Glomerular visceral epithelial cell (primary cell): ENCODE measurements at regions not wholly inside any gene's neighbourhood (a gene's known extent, or its start where the extent isn't known, plus 50 kb on each side); places are given as distances from the start of the nearest gene placed in this dataset.
"Not testable (repeated sequence)": the region's sequence is repeated elsewhere in the genome, so short reads cannot be mapped to it uniquely, and the experiment has no call there.

Source experiments
- DNase-seq: peaks from one replicate; pipeline ENCODE4 v3.0.0-alpha.2; 2016; ENCODE audit errors: extremely low spot score

DNA sequence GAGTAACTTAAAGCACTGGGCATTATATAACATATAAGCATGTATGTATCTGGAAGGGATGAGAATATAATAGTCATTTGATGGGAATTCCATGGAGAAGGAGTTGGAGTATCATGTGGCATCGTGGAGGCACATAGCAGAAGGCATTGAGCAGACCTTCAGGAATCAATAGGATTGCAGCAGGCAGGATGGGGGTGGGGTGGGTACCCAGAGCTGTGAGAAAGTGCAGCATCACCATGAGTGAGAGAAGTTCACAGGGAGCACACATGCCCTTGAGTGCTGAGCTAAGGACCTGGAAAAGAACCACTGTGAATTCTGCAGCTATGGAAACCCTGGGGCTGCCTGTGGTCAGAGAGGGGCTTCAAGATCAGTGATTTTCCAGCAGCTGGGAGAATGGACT lies 57.3 kb downstream of the MED10 start:
- no peak for DNase-seq

DNA sequence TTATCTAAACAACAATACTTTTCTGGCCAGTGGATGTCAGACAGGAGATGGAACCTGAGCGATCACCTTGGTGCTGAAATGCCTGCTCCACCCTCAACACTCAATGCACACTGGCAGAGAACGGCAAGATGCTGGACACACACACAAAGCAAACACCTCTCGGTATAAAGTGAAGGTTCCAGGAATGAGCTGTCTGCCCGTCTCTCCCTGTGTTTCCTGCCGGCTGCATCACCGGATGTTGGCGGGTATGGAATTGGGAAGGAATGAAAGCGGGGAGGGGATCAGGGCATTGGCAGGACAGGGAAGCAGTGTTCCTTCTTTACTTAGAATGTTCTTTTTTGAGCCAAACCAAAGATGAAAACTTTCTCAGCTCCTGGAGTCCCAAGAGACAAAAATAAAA lies 59.2 kb downstream of the MED10 start:
- DNase-seq: no peak

DNA sequence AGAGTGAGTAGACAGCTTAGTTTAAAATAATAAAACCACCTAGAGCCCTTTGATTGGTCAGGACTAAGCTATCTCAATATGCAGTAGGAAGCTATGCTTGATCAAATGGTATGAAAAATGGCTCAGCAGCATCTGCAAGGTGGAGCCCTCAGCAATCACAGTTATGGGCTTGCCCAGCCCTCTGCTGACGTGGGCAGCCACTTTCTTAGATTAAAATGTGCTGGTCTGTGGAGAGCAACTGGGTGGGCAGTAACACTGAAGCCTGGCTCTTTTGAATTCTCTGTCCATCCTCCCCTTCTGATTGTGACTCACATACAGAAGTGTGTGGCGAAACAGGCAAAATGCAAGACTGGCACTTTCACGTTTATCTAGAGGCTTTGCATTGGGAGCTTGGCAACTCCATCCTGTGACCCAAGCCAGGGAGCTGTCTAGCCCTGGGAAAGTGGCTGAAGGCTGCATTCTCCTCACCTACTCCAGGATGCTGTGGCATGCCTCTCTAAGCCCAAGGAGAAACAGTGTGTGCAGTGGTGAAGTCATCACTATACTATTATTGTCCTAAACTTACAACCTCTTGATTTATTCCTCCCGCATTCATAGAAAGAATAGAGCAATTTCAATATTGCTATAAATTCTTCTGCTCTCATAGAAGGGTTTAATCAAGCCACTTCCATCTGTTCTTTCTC lies 61.1 kb downstream of the MED10 start:
- no peak for DNase-seq

DNA sequence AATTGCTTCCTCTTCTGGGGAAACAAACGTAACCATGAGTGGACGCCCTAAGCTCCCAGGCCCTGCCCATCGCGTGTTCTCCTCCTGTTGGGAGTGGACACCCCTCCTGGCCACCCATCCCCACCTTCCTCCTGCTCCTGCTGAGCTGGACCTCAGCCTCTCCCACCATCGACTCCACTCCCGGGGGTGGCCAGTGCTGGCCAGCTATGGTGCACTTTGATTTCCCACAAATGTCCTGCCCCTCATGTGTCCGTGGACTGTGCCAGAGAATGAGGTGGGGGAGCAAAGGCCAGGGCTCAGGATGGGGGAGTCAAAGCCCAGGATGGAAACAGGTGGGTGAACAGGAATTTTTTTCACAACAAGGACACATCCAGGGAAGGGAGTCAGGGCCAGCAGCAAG lies 62.8 kb downstream of the MED10 start:
- DNase-seq: no peak

DNA sequence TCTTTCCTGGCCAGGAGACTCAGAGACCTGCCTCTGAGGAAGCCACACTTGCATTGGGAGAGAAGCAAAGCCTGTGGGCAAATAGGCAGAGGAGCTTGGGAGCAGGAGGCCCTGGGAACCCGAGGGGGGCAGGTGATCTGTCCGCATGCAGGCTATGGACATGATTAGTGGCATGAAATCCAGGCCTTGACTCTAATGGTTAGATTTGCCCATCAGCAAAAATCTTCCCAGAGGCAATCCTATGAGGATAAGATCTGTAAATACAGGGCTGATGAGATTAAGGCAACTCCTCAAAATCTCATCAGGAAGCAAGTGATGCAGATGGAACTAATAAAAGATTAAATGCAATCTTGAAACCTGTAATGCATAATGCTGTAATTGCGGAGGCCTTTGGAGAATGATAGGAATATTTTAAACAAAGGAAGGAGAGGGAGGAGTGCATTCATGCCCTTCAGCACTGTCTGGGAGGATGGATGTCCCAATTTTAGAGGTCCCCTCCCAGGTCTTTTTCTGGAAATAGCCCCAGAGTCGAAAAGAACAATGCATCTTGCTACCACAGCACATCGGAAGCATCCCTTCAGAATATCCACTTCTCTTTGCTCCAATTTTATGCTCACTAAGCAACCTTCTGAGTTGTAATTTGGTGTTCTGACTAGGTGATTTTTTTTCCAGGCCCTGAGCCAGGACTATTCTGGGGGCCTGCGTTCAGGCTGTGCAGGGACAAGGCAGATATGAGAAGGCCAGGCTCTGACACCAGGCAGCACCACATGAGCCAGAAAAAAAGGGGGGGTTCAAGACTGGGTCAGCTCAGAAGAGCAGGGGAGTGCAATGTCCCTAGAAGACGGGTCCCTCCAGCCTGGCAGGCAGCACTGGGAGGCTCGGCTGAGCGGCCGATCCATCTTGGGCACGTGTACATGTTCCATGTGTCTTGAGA lies 66.5 kb downstream of the MED10 start:
- no peak for DNase-seq

DNA sequence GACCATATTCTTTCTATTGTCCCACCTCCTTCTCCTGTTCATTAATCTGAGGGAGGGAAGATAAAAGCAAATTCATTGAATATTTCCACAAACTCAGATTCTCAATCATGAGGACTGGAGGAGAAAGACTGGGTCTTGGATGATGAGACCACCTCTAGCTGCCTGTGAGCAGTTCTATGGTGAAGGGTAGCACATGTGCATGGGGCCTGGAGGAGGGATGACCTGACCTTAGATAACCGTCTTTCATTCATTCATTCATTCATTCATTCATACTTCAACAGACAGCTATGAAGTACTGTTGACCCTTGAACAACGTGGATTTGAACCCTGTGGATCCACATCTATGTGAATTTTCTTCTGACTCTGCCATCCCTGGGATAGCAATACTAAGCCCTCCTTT lies 68.4 kb downstream of the MED10 start:
- DNase-seq: no peak

DNA sequence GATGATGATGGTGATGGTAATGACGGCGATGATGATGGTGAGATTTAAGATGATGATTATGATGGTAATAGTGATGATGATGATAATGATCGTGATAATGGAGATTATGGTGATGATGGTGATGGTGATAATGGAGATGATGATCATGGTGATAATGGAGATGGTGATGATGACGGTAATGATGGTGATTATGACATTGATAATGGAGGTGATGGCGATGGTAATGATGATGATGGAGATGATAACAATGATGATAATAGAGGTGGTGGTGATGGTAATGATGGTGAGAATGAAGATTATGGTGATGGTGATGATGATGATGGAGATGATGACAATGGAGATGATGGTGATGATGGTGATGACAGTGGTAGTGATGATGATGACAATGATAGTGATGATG lies 69.7 kb downstream of the MED10 start:
- DNase-seq: no peak

DNA sequence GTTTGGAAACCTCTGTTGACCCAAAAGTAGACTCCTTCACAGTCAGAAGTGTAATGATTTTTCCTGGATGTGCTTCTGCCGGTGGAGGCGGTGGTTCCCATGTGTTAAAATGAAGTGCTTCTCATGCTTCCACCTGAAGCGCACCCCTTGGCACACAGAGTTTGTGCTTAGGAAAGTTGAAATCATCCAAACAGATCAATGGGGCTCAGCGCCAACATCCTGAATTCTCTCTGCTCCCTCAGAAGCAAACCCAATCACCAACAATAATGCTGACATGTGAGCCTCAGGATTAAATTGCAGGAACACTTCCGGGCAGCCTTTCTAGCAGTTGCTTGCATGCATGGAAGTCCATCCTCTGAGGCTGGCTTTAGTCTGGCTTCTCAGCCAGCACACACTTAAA lies 71.0 kb downstream of the MED10 start:
- DNase-seq: no peak

GRCh38 chr5:6305853-6306252 lies 72.5 kb downstream of the MED10 start:
- DNase-seq: no peak

GRCh38 chr5:6302684-6303083 lies 75.7 kb downstream of the MED10 start:
- DNase-seq: no peak

GRCh38 chr5:6302075-6302474 lies 76.3 kb downstream of the MED10 start:
- no peak for DNase-seq

GRCh38 chr5:6296524-6296923 lies 81.8 kb downstream of the MED10 start:
- DNase-seq: no peak

GRCh38 chr5:6291961-6292360 lies 86.4 kb downstream of the MED10 start:
- peak; percentile 5 for DNase-seq

- DNase-seq: no peak
Observed at GRCh38 chr5:6289239-6289638, 89.1 kb downstream of the MED10 start.

GRCh38 chr5:6287176-6287575 lies 91.2 kb downstream of the MED10 start:
- no peak for DNase-seq

DNA sequence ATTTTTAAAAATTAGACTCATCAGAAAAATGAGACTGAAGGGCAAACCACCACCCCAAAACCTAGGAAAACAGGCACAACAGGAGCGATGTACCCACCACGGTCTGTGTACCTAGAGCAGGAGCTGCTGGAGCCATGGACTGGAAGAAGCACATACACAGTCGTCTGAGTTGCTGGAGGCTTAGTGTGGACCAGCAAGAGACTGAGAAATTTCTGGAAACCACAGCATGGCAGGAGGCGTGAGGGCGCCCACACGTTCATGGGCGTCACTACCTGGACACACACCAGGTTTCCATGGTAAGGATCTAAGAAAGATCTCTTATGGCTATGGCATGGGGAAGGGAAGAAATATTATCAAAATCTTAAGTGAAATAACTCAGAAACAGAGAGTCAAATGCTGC lies 91.9 kb downstream of the MED10 start:
- DNase-seq: no peak

GRCh38 chr5:6284491-6284890 lies 93.9 kb downstream of the MED10 start:
- DNase-seq: not testable (repeated sequence)

- DNase-seq: no peak
Observed at GRCh38 chr5:6282352-6282751, 96.0 kb downstream of the MED10 start.

GRCh38 chr5:6281818-6282217 lies 96.5 kb downstream of the MED10 start:
- DNase-seq: no peak

DNA sequence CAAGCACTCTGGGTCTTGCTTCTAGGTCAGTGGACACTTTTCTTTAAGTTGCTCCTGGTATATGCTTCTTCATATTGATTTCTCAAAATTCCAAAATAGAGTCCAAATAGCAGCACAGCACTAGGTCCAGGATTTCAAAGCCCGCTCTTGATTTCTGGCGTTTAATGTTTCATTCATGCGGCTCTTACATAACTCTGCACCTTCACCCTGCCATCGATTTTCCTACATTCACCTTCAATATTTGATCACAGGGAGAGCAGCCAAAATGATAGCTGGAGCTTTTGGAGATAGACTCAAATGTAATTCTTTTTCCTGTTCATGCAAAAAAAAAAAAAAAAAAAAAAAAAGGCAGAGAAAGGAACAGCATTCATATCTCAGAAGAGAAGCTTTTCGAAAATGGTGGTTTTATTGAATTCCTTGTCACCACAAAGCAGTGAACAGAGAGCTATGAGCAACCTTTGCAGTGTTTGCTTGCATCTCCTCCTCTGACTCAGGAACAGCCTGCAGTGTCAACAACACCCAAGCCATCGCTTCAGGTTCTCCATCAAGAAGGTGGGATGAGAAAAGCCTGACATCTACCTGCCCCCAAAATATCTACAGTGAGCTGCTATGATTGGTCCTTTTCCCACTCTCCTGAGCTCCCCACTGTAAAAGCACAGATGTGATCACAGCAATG lies 97.8 kb downstream of the MED10 start:
- DNase-seq: no peak

GRCh38 chr5:6279607-6280006 lies 98.7 kb downstream of the MED10 start:
- no peak for DNase-seq

GRCh38 chr5:6274846-6275543 lies 103.4 kb downstream of the MED10 start:
- DNase-seq: no peak
